ENCODE measurements at regions not wholly inside any gene's neighbourhood (a gene's known extent, or its start where the extent isn't known, plus 50 kb on each side); places are given as distances from the start of the nearest gene placed in this dataset.

DNA sequence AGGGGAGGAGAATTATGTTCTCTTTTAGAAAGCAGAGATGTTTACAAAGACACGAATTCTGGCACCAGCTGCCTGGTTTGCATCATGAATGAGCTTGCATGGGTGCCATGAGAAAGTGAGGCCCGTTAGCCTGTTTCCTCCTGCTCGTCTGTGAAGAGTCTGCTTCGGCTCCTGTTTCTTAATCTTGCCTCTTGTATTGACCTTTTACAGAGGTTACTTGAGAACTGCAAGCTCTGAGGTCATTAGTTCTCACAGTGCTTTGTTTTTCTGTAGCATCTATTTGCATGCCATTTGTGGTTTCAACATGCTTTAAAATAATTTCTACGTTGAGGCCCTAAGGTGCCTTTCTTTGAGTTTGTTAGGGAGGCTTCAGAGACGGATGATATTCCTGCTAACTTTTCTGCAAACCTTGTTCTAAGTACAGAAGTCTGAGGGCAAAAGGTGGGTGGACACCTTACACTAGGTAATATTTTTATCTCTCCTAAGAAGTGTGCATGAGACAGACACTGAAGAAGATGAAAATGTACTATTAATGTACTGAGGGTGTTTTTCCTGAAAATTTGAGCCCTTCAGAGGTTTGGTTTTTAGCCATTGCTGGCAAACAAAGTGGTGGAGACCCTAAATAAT, 53.4 kb upstream of the LINC00305 start:
- Histone ChIP-seq H3K9me3 (ENCODE audit: low read length) (no peaks in the 10 kb centered on the region), H3K27ac (ENCODE audit: low read depth, low read length) (no peak overlapping the region), H3K9ac (ENCODE audit: low read length) (no peak overlapping the region), H3K36me3 (ENCODE audit: insufficient read depth, low read length) (no peaks in the 10 kb centered on the region), H3K4me3 (ENCODE audit: low read depth in 1 of 2, low read length in 2 of 2) (no peak overlapping the region), H3K4me1 (ENCODE audit: insufficient read depth, low read length) (no peaks in the 10 kb centered on the region), H3K27me3 (ENCODE audit: control insufficient read depth in 1 of 2, insufficient read depth in 2 of 2, low read length in 2 of 2) (no peaks in the 10 kb centered on the region)

GRCh38 chr18:64201781-64202180, 52.9 kb upstream of the LINC00305 start:
- Histone ChIP-seq H3K36me3 (ENCODE audit: insufficient read depth, low read length) (no peaks in the 10 kb centered on the region), H3K27ac (ENCODE audit: low read depth, low read length) (no peak overlapping the region), H3K4me1 (ENCODE audit: insufficient read depth, low read length) (no peaks in the 10 kb centered on the region), H3K9me3 (ENCODE audit: low read length) (no peaks in the 10 kb centered on the region), H3K9ac (ENCODE audit: low read length) (no peak overlapping the region), H3K27me3 (ENCODE audit: control insufficient read depth in 1 of 2, insufficient read depth in 2 of 2, low read length in 2 of 2) (no peaks in the 10 kb centered on the region), H3K4me3 (ENCODE audit: low read depth in 1 of 2, low read length in 2 of 2) (no peak overlapping the region)

- no peaks in the 10 kb centered on the region for H3K36me3 ChIP-seq (ENCODE audit: insufficient read depth, low read length)
- H3K27me3 ChIP-seq (ENCODE audit: control insufficient read depth in 1 of 2, insufficient read depth in 2 of 2, low read length in 2 of 2) = no peaks in the 10 kb centered on the region
- no peaks in the 10 kb centered on the region for H3K9me3 ChIP-seq (ENCODE audit: low read length)
- H3K27ac ChIP-seq (ENCODE audit: low read depth, low read length) = no peak overlapping the region
- no peaks in the 10 kb centered on the region for H3K4me1 ChIP-seq (ENCODE audit: insufficient read depth, low read length)
- no peak overlapping the region for H3K9ac ChIP-seq (ENCODE audit: low read length)
- H3K4me3 ChIP-seq (ENCODE audit: low read depth in 1 of 2, low read length in 2 of 2) = no peak overlapping the region
These were observed 50.7 kb upstream of the LINC00305 start for GRCh38 chr18:64199581-64199980.

Measured in muscle layer of colon (tissue), 2 donors.